ENCODE measurements at regions not wholly inside any gene's neighbourhood (a gene's known extent, or its start where the extent isn't known, plus 50 kb on each side); places are given as distances from the start of the nearest gene placed in this dataset.

DNA sequence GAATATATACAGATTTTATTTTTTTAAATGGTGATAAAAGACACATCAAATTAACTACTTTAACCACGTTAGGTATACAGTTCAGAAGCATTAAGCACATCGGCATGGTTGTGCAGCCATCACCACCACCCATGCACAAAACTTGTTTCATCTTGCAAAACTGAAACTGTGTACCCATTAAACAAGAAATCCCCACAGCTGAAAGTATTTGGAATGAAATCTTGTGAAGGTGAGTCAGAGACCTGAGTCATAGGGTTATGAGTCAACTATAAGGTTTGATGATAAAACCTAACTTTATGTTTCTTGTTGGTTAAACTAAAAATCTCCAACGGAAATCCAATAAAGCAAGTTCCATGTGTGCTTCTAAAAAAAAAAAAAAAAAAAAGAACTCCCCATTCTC lies 561.6 kb upstream of the PSMD7 start:
- Histone ChIP-seq H3K4me3 (ENCODE audit: low read length) (no peak overlapping the region), H3K9ac (ENCODE audit: low read length) (no peak overlapping the region), H3K9me2 (replicated peaks; ENCODE audit: low read length) (no peaks in the 10 kb centered on the region), H3F3A (ENCODE audit: low read length, unreplicated experiment) (no peaks in the 10 kb centered on the region), H3K27me3 (ENCODE audit: low read length) (no peaks in the 10 kb centered on the region; the same call in 1 of the 2 replicates), H4K20me1 (ENCODE audit: low read length) (no peaks in the 10 kb centered on the region), H3K4me2 (ENCODE audit: low read length) (peak overlapping the region; percentile 44), H3K36me3 (ENCODE audit: low read depth, low read length) (no peaks in the 10 kb centered on the region), H3K79me2 (ENCODE audit: low read length) (no peaks in the 10 kb centered on the region), H3K4me1 (ENCODE audit: insufficient read depth, low read length) (peaks cover 6% of the 10 kb centered on the region; the same call in 1 of the 2 replicates), H3K9me3 (ENCODE audit: low read length) (no peaks in the 10 kb centered on the region), H3K27ac (ENCODE audit: low read length) (no peak overlapping the region), H2AFZ (ENCODE audit: low read length) (no peak overlapping the region)
- no TSS peak for BruUV-seq (replicated peaks)
- intact Hi-C loops (cut with micrococcal nuclease), result no loop called here
- TF ChIP-seq, protein P1, sequence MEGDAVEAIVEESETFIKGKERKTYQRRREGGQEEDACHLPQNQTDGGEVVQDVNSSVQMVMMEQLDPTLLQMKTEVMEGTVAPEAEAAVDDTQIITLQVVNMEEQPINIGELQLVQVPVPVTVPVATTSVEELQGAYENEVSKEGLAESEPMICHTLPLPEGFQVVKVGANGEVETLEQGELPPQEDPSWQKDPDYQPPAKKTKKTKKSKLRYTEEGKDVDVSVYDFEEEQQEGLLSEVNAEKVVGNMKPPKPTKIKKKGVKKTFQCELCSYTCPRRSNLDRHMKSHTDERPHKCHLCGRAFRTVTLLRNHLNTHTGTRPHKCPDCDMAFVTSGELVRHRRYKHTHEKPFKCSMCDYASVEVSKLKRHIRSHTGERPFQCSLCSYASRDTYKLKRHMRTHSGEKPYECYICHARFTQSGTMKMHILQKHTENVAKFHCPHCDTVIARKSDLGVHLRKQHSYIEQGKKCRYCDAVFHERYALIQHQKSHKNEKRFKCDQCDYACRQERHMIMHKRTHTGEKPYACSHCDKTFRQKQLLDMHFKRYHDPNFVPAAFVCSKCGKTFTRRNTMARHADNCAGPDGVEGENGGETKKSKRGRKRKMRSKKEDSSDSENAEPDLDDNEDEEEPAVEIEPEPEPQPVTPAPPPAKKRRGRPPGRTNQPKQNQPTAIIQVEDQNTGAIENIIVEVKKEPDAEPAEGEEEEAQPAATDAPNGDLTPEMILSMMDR (conservative IDR thresholded peaks at IDR 0.05; ENCODE audit: low read depth, low read length), result no peak
- TF ChIP-seq EZH2 (IDR thresholded peaks at IDR 0.05; ENCODE audit: low read length, unreplicated experiment) (no peak), EZH2phosphoT487 (IDR thresholded peaks at IDR 0.05; ENCODE audit: borderline replicate concordance, low read length) (no peak)
- ATAC-seq (peak; percentile 38; the same call in 1 of the 2 replicates), DNase-seq (peak; percentile 75)
- ChIA-PET CTCF (no interaction called here), POLR2A (ENCODE audit: unreplicated experiment) (no interaction called here)

DNA sequence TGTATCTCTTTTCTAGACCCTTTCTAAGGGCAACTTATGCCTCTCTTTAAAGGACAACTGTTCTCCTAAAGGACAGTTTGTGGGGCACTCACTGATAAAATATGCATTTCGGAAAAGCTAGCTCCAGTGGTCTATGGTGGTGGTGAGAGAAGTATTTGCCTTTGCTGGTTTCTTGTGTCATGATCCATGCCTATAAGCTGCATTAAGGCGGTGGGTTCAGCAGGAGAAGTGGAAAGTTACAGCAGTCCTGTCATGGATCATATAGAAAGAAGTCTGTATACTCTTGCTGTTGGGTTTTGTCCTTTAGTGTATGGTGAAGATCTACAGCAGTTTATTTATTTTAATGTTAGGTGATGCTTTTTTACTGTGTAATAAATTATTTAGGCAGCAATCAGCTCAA lies 563.9 kb upstream of the PSMD7 start:
- TF ChIP-seq EZH2phosphoT487 (IDR thresholded peaks at IDR 0.05; ENCODE audit: borderline replicate concordance, low read length), result no peak
- TF ChIP-seq, protein P1 (conservative IDR thresholded peaks at IDR 0.05; ENCODE audit: low read depth, low read length), result no peak
- no peak for TF ChIP-seq EZH2 (IDR thresholded peaks at IDR 0.05; ENCODE audit: low read length, unreplicated experiment)
- Histone ChIP-seq H3K9me2 (replicated peaks; ENCODE audit: low read length) (no peaks in the 10 kb centered on the region), H3K4me1 (ENCODE audit: insufficient read depth, low read length) (peaks cover 6% of the 10 kb centered on the region; the same call in 1 of the 2 replicates), H3K4me3 (ENCODE audit: low read length) (no peak overlapping the region), H3K27ac (ENCODE audit: low read length) (no peak overlapping the region), H3K27me3 (ENCODE audit: low read length) (no peaks in the 10 kb centered on the region; the same call in 1 of the 2 replicates), H3K9me3 (ENCODE audit: low read length) (no peaks in the 10 kb centered on the region), H3F3A (ENCODE audit: low read length, unreplicated experiment) (no peaks in the 10 kb centered on the region), H3K4me2 (ENCODE audit: low read length) (no peak overlapping the region), H3K36me3 (ENCODE audit: low read depth, low read length) (no peaks in the 10 kb centered on the region), H3K79me2 (ENCODE audit: low read length) (no peaks in the 10 kb centered on the region), H3K9ac (ENCODE audit: low read length) (no peak overlapping the region), H4K20me1 (ENCODE audit: low read length) (no peaks in the 10 kb centered on the region), H2AFZ (ENCODE audit: low read length) (no peak overlapping the region)
- DNase-seq, result no peak
- BruUV-seq (replicated peaks), result no TSS peak
- intact Hi-C loops (cut with micrococcal nuclease), result no loop called here
- ATAC-seq, result no peak
- CTCF ChIA-PET, result no interaction called here
- POLR2A ChIA-PET (ENCODE audit: unreplicated experiment), result no interaction called here

DNA sequence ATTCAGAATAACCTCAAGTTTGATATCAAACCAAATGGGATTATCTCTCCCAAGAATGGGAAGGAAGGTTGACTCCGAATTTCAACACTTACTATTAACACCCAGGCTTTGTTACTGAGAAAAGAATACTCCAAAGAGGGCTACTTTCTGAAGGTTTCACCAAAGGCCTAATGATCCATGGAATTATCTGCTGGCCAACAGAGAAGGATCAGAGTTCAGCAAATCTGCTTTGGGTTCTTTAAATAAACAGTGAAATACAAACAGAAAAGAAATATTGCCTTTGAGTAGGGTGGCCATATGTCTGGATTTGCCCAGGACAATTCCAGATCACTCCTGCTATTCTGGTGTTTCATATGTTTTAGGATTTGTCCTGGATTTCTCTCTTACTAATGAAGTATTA lies 564.5 kb upstream of the PSMD7 start:
- no peaks in the 10 kb centered on the region for H4K20me1 ChIP-seq (ENCODE audit: low read length)
- H3K9me3 ChIP-seq (ENCODE audit: low read length), result no peaks in the 10 kb centered on the region
- H3K79me2 ChIP-seq (ENCODE audit: low read length), result no peaks in the 10 kb centered on the region
- no peak overlapping the region for H3K4me3 ChIP-seq (ENCODE audit: low read length)
- no peaks in the 10 kb centered on the region for H3K36me3 ChIP-seq (ENCODE audit: low read depth, low read length)
- ATAC-seq, result no peak
- H3K27me3 ChIP-seq (ENCODE audit: low read length), result no peaks in the 10 kb centered on the region; the same call in 1 of the 2 replicates
- ChIA-PET POLR2A (ENCODE audit: unreplicated experiment) (no interaction called here), CTCF (no interaction called here)
- intact Hi-C loops (cut with micrococcal nuclease), result no loop called here
- no peaks in the 10 kb centered on the region for H3F3A ChIP-seq (ENCODE audit: low read length, unreplicated experiment)
- H3K4me2 ChIP-seq (ENCODE audit: low read length), result no peak overlapping the region
- no peak overlapping the region for H3K27ac ChIP-seq (ENCODE audit: low read length)
- TF ChIP-seq, protein P1 (conservative IDR thresholded peaks at IDR 0.05; ENCODE audit: low read depth, low read length), result no peak
- TF ChIP-seq EZH2 (IDR thresholded peaks at IDR 0.05; ENCODE audit: low read length, unreplicated experiment) (no peak), EZH2phosphoT487 (IDR thresholded peaks at IDR 0.05; ENCODE audit: borderline replicate concordance, low read length) (no peak)
- no peaks in the 10 kb centered on the region for H3K9me2 ChIP-seq (replicated peaks; ENCODE audit: low read length)
- no peak for DNase-seq
- no TSS peak for BruUV-seq (replicated peaks)
- H3K4me1 ChIP-seq (ENCODE audit: insufficient read depth, low read length), result peaks cover 6% of the 10 kb centered on the region; the same call in 1 of the 2 replicates
- no peak overlapping the region for H2AFZ ChIP-seq (ENCODE audit: low read length)
- H3K9ac ChIP-seq (ENCODE audit: low read length), result no peak overlapping the region

All from PC-3 (cell line).